ENCODE measurements at regions not wholly inside any gene's neighbourhood (a gene's known extent, or its start where the extent isn't known, plus 50 kb on each side); places are given as distances from the start of the nearest gene placed in this dataset.

- Histone ChIP-seq H3K27ac (ENCODE audit: extremely low read depth, low read depth, low read length) (no peak overlapping the region), H3K9me3 (ENCODE audit: control insufficient read depth, insufficient read depth, low read depth, low read length) (no peaks in the 10 kb centered on the region), H3K4me3 (ENCODE audit: low read depth, low read length) (no peak overlapping the region), H3K4me1 (ENCODE audit: control insufficient read depth, insufficient read depth, low read length) (no peaks in the 10 kb centered on the region), H3K36me3 (ENCODE audit: control insufficient read depth in 2 of 2, insufficient read depth in 1 of 2, low read length in 2 of 2) (peaks cover 0 to 9% of the 10 kb centered on the region in 2 experiments; a peak in 1 of 3 replicates)
- ChIA-PET CTCF (no interaction called here), POLR2A (no interaction called here)
- TF ChIP-seq ZBTB7A (tag by site-specific recombination; IDR thresholded peaks at IDR 0.05; ENCODE audit: low read depth) (no peak), ZFP37 (tag by site-specific recombination; IDR thresholded peaks at IDR 0.05) (no peak), PRDM10 (tag by site-specific recombination; IDR thresholded peaks at IDR 0.05) (no peak), ZNF121 (tag by site-specific recombination; IDR thresholded peaks at IDR 0.05) (no peak), SCRT2 (tag by site-specific recombination; IDR thresholded peaks at IDR 0.05) (no peak), ZNF148 (tag by site-specific recombination; IDR thresholded peaks at IDR 0.05; ENCODE audit: borderline replicate concordance) (no peak), ZNF48 (tag by site-specific recombination; IDR thresholded peaks at IDR 0.05) (no peak), ZBTB26 (tag by site-specific recombination; optimal IDR thresholded peaks at IDR 0.05) (no peak)
These were observed 412.8 kb upstream of the PIK3R1 start for GRCh38 chr5:67802766-67803165.

GRCh38 chr5:67799732-67800234 lies 415.8 kb upstream of the PIK3R1 start:
- H3K27ac ChIP-seq (ENCODE audit: extremely low read depth, low read depth, low read length): no peak overlapping the region
- ChIA-PET CTCF (no interaction called here), POLR2A (no interaction called here)
- H3K9me3 ChIP-seq (ENCODE audit: control insufficient read depth, insufficient read depth, low read depth, low read length): no peaks in the 10 kb centered on the region
- H3K4me1 ChIP-seq (ENCODE audit: control insufficient read depth, insufficient read depth, low read length): no peaks in the 10 kb centered on the region
- peaks cover 0 to 9% of the 10 kb centered on the region in 2 experiments; a peak in 1 of 3 replicates for H3K36me3 ChIP-seq (ENCODE audit: control insufficient read depth in 2 of 2, insufficient read depth in 1 of 2, low read length in 2 of 2)
- H3K4me3 ChIP-seq (ENCODE audit: low read depth, low read length): no peak overlapping the region
- no peak for TF ChIP-seq BCL11B (tag by site-specific recombination; IDR thresholded peaks at IDR 0.05; ENCODE audit: low read depth)
- no peak for TF ChIP-seq ZNF658 (tag by site-specific recombination; IDR thresholded peaks at IDR 0.05)
- TF ChIP-seq ZNF639 (tag by site-specific recombination; IDR thresholded peaks at IDR 0.05): no peak
- no peak for TF ChIP-seq KLF7 (tag by site-specific recombination; IDR thresholded peaks at IDR 0.05; ENCODE audit: borderline replicate concordance)
- no peak for TF ChIP-seq ZBTB7A (tag by site-specific recombination; IDR thresholded peaks at IDR 0.05; ENCODE audit: low read depth)
- TF ChIP-seq ZNF274 (IDR thresholded peaks at IDR 0.05; ENCODE audit: low read length): no peak
- no peak for TF ChIP-seq ZNF274 (tag by site-specific recombination; IDR thresholded peaks at IDR 0.05; ENCODE audit: borderline replicate concordance)
- TF ChIP-seq ZNF48 (tag by site-specific recombination; IDR thresholded peaks at IDR 0.05): no peak
- no peak for TF ChIP-seq ZNF391 (tag by site-specific recombination; IDR thresholded peaks at IDR 0.05; ENCODE audit: borderline replicate concordance, low read depth)
- no peak for TF ChIP-seq ZNF560 (tag by site-specific recombination; IDR thresholded peaks at IDR 0.05; ENCODE audit: borderline replicate concordance)
- TF ChIP-seq ZEB2 (tag by site-specific recombination; IDR thresholded peaks at IDR 0.05): no peak
- TF ChIP-seq ZNF701 (tag by site-specific recombination; IDR thresholded peaks at IDR 0.05): no peak
- no peak for TF ChIP-seq ZNF114 (tag by site-specific recombination; IDR thresholded peaks at IDR 0.05)
- no peak for TF ChIP-seq ZNF626 (tag by site-specific recombination; IDR thresholded peaks at IDR 0.05)
- TF ChIP-seq ZSCAN4 (tag by site-specific recombination; IDR thresholded peaks at IDR 0.05): no peak
- TF ChIP-seq ZNF449 (tag by site-specific recombination; IDR thresholded peaks at IDR 0.05): no peak
- no peak for TF ChIP-seq MZF1 (tag by site-specific recombination; IDR thresholded peaks at IDR 0.05; ENCODE audit: borderline replicate concordance)
- no peak for TF ChIP-seq ZNF514 (tag by site-specific recombination; IDR thresholded peaks at IDR 0.05)

All from HEK293 (cell line).